Kidney tubule cell (primary cell): ENCODE measurements at regions not wholly inside any gene's neighbourhood (a gene's known extent, or its start where the extent isn't known, plus 50 kb on each side); places are given as distances from the start of the nearest gene placed in this dataset.

Source experiments
- DNase-seq: peaks from one replicate; pipeline ENCODE4 v3.0.0-alpha.2; 2018; ENCODE audit warnings: low spot score

- no peak for DNase-seq
Observed at GRCh38 chr18:38899252-38899651, 1333.7 kb upstream of the CELF4 start.

- DNase-seq = no peak
Observed at GRCh38 chr18:38898167-38898566, 1332.6 kb upstream of the CELF4 start.

GRCh38 chr18:38895560-38895959 lies 1330.0 kb upstream of the CELF4 start:
- DNase-seq = no peak

- DNase-seq = no peak
Observed at GRCh38 chr18:38887671-38888020, 1322.0 kb upstream of the CELF4 start.

- no peak for DNase-seq
Observed at GRCh38 chr18:38886861-38887670, 1321.5 kb upstream of the CELF4 start.

- no peak for DNase-seq
Observed at GRCh38 chr18:38886235-38886634, 1320.6 kb upstream of the CELF4 start.

GRCh38 chr18:38884050-38884449 lies 1318.5 kb upstream of the CELF4 start:
- DNase-seq = no peak

- DNase-seq = no peak
Observed at GRCh38 chr18:38883111-38883510, 1317.5 kb upstream of the CELF4 start.

- DNase-seq = no peak
Observed at GRCh38 chr18:38879871-38880270, 1314.3 kb upstream of the CELF4 start.

GRCh38 chr18:38872342-38872741 lies 1306.7 kb upstream of the CELF4 start:
- DNase-seq = no peak

GRCh38 chr18:38868757-38869156 lies 1303.2 kb upstream of the CELF4 start:
- no peak for DNase-seq

- DNase-seq = no peak
Observed at GRCh38 chr18:38867680-38868079, 1302.1 kb upstream of the CELF4 start.

GRCh38 chr18:38851526-38851925 lies 1285.9 kb upstream of the CELF4 start:
- no peak for DNase-seq

GRCh38 chr18:38847326-38847725 lies 1281.7 kb upstream of the CELF4 start:
- no peak for DNase-seq

GRCh38 chr18:38843291-38843690 lies 1277.7 kb upstream of the CELF4 start:
- no peak for DNase-seq

GRCh38 chr18:38826247-38826646 lies 1260.6 kb upstream of the CELF4 start:
- no peak for DNase-seq

GRCh38 chr18:38811209-38811608 lies 1245.6 kb upstream of the CELF4 start:
- DNase-seq = no peak

GRCh38 chr18:38810789-38811188 lies 1245.2 kb upstream of the CELF4 start:
- DNase-seq = no peak

GRCh38 chr18:38807915-38808314 lies 1242.3 kb upstream of the CELF4 start:
- DNase-seq = no peak

- no peak for DNase-seq
Observed at GRCh38 chr18:38805256-38805655, 1239.7 kb upstream of the CELF4 start.

GRCh38 chr18:38801640-38802039 lies 1236.0 kb upstream of the CELF4 start:
- no peak for DNase-seq

GRCh38 chr18:38796762-38797161 lies 1231.2 kb upstream of the CELF4 start:
- no peak for DNase-seq

GRCh38 chr18:38792731-38793130 lies 1227.1 kb upstream of the CELF4 start:
- no peak for DNase-seq

GRCh38 chr18:38790786-38791185 lies 1225.2 kb upstream of the CELF4 start:
- no peak for DNase-seq
